Kidney capillary endothelial cell (primary cell): ENCODE measurements at regions not wholly inside any gene's neighbourhood (a gene's known extent, or its start where the extent isn't known, plus 50 kb on each side); places are given as distances from the start of the nearest gene placed in this dataset.

Experiments
- DNase-seq: peaks from one replicate; pipeline ENCODE4 v3.0.0-alpha.2; 2018; ENCODE audit warnings: low spot score

DNA sequence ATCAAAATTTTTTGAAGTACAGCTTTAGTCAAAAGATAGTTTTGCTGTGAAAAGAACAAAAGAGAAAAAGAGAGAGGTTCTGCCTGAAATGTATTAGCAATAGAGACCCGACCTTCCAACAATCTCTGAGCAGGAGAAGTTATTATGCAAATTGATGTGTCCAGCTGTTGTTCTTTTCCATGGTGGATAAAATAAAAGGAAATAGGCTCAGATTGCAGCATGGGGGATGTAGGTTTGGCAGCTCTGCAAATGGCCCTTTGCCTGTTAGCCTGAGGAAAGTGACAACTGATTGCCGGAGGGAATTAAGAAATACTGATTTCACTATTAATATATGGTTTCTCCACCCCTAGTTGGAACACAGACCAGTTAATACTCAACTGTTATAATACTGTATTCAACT is 1283.2 kb upstream of the NXPH2 start:
- DNase-seq, result no peak

DNA sequence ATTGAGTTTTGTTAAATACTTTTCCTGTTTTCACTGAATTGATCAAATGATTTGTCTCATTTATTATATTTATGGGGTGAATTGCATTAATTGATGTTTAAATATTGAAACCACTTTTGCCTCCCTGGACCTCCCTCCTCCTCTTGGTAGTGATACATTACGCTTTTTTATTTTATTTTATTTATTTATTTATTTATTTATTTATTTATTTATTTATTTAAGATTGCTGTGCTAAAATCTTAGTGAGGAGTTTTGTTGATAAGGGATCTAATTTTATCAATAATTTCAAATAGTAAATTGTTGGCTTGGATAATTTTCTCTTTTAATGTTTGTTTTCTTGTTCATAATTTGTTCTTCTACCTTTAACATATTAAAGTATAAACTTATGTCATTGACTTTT is 1281.0 kb upstream of the NXPH2 start:
- DNase-seq, result no peak

GRCh38 chr2:140057928-140058327 is 1277.7 kb upstream of the NXPH2 start:
- DNase-seq, result no peak

DNA sequence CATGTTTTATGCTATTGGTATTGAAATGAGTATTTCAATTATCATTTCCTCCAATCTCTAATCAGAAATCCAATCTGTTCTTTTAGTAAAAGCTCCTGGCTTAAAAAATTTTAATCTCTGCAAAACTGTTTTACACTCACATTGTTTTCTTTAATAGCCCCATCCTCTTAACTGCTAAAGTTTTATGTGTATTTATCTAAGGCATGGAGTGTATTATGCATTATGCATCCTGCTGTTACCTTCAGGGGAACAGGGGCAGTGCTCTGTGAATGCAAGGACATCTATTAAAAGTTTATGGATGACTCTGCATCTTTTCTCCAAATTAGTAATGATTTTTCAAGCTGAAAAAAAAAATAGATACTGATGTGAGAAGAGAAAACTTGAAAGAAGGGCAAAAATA is 1261.6 kb upstream of the NXPH2 start:
- DNase-seq, result no peak

DNA sequence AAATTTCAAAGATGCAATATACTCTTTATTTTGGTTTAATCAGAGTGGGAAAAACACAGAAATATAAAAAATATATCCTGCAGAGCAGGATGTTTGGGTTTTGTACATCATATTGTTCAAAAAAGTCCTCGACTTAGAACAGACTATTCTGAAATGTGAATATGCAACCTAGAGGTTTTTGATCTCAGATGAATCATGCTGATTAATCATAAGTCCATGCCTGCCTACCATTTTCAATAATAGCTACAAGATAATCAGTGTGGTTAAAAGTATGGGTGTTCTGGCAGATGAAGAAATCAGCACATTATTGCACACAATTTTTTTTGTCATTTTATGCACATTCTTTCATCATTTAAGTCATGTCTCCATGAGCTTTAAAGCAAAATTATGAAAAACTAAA is 1261.0 kb upstream of the NXPH2 start:
- no peak for DNase-seq

DNA sequence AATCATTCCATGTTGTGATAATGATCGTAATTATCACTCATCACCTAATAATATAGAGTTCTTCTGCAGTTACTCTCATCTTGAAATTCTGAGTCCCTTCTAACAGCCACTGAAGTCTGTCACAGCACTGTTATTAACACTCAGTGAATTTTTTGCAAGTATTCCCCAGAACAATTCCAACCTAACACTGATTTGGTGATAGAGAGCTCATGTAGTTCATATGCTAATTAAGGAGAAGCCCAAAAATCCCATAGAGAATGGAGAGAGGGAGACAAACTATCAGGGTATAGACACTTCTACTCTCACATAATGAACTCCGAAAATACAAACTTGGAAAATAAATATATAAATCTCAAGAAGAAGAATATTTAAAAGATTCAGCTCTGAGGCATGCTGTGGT is 1253.4 kb upstream of the NXPH2 start:
- no peak for DNase-seq

- DNase-seq, result no peak
Measured at GRCh38 chr2:140027966-140028365, 1247.8 kb upstream of the NXPH2 start.

GRCh38 chr2:140027320-140027719 is 1247.1 kb upstream of the NXPH2 start:
- DNase-seq, result no peak

GRCh38 chr2:140023291-140023690 is 1243.1 kb upstream of the NXPH2 start:
- no peak for DNase-seq

DNA sequence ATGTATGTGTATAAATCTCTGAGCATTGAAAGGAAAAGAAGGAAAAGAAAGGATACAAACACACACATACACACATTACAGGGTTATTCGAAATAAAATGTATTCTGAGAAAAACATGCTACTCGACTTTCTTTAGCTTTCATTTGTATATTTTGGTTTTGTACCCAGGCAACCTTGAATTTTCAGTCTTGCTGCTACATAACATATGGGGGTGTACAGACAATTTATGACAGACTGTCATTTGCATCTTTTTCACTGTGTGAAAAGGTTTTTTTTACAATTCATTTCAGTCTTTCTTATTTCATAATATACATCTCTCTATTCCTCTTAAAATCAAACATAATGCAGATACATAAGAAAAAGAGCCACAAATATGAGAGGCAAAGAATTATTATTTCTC is 1238.4 kb upstream of the NXPH2 start:
- no peak for DNase-seq

DNA sequence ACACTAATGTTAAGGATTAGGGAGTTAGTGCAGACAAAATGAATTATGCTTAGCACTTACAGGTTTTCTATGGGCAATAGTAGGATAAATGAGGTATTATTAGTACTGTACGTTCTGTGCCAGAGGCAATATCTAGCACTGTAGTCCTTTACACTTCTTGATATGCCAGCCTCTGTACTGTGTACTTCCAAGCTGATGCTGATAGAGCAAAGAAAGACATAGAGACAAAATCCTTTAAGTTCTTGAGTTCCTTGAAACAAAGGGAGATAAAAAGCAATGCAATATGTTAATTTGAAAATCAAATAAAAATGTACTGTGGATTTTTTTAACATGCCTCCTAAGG is 1234.0 kb upstream of the NXPH2 start:
- no peak for DNase-seq

DNA sequence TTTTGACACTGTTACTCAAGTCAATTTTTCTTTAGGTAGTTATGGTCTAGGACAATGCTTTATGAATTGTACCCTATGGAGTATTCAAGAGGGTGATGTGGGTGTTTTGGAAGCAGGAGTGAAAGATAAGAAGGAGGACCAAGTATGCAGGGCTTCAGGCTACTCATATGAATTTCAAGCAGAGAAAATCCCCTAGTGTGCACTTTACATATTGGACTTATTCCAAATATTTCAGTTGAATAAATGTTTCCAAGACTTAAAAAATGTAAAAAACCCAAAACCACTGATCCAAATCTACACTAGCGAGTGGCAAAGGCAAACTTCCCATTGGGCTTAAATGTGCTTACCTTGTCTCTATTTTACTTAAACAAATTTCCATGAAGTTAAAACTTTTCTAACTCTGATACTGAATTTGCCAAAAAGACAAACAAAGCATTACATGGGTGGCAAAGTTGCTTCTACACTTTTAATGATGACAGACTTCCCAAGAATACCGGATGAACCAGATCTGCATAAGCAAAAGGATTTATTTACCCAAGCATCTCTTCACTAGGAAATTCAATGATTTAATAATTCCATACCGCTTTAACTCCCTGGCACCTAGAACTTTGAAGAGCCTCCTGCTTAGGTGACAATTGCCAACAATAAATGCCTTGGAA is 1233.5 kb upstream of the NXPH2 start:
- DNase-seq, result no peak

DNA sequence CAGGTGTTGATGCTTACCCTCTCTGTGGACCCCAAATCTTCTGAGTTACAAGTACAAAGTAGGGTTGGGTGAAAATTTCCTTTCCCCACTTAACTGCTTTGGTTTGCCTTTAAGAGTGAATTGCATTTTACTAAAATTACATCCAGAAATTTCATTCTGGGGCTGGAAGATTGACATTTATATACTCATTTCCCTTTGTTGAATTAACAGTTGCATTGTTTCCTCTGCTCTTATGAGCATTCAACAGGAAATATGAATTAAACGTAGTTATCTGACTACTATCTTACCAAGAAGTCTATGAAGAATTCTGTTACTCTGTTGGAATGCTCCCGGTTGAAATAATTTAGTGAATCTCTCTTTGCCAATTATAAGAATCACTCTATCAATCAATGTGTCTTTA is 1231.1 kb upstream of the NXPH2 start:
- DNase-seq, result no peak

GRCh38 chr2:140002110-140002509 is 1221.9 kb upstream of the NXPH2 start:
- no peak for DNase-seq

GRCh38 chr2:139992711-139993345 is 1212.6 kb upstream of the NXPH2 start:
- no peak for DNase-seq

DNA sequence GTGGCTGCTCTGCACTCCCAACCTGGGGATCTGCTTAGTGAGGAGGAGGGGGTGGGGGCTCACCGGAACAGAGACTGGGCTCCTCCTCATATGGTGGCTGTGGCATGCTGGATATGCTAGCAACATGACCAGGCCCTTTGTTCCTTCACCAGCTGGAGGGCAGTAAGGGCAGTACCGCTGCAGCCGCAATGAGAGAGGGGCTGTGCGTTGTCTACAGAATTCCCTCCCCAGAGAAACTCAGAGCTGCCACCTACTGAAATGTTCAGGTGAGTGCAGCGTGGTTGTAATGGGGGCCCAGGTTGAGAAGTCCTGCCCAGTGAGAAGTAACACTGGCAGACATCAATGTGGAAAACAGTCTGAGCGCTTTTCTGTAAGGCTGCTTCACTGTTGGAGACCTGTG is 1211.9 kb upstream of the NXPH2 start:
- DNase-seq, result no peak

GRCh38 chr2:139990646-139991335 is 1210.6 kb upstream of the NXPH2 start:
- DNase-seq, result no peak

- DNase-seq, result no peak
Measured at GRCh38 chr2:139969323-139969722, 1189.1 kb upstream of the NXPH2 start.

GRCh38 chr2:139968588-139968987 is 1188.4 kb upstream of the NXPH2 start:
- no peak for DNase-seq

DNA sequence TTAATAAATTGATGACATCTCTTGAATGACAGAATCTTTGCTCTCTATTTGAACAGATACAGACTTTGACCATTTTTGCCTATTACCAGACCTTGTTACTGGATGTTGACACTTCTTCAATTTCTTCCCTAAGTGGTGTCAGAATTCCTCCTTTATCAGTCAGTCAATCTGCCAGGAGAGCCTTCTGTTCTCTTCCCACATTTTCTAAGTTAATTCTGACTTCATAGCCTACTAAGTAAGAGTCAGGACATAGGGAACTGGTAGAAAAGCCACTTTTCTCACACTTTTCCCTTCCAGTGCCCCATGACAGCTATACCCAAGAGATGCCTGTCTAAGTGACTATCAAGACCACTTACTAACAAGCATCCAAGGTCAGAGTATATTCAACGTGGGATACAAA is 1187.5 kb upstream of the NXPH2 start:
- DNase-seq, result no peak

DNA sequence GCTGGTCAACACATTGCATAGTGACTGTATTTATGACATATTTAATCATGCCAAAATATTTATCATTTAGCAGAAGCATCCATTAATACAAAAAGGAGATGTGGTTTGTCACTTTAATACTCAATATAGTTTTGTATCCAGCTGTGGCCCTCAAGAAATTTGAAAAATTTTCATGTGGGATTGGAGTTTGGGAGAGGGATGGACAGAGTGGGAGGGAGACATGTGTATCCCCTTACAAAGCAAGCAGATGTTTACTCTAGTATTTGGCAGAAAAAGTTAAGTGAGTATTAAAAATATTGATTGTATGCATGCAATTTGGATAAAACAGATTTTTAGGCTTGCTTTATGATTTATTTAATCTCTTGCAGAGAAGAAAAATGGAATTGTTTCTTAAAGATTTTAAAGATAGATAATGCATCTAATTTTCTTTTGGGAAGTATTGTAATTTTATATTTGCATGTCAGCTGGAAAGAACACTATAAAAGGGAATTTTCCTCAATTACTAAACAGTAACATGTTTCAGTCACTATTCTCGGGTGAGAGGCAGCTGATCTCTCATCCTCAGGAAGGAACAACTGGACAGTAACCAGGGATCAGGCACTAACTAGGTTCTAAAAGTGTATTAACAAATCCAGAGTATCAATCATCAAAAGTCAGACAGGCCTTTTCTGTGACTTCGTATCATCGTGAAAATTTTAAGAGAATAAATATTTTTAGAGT is 1184.7 kb upstream of the NXPH2 start:
- DNase-seq, result no peak

- DNase-seq, result no peak
Measured at GRCh38 chr2:139963863-139964355, 1183.7 kb upstream of the NXPH2 start.
